WTC11 (cell line): ENCODE measurements at regions not wholly inside any gene's neighbourhood (a gene's known extent, or its start where the extent isn't known, plus 50 kb on each side); places are given as distances from the start of the nearest gene placed in this dataset.

Experiments
- ATAC-seq: fragments of 200-7000 bp; cut with Tn5 transposase; 2 replicates; pipeline ENCODE4 v1.10.0; 2021; ENCODE audit warnings: mild to moderate bottlenecking, moderate library complexity
- CTCF ChIA-PET: fragments of 300-600 bp; sonication (Branson Sonifier 250); formaldehyde crosslinking; loops from one replicate; lab custom pipeline; 2021; ENCODE audit warnings: antibody characterized with exemption; lab: Charles Lee
- POLR2A ChIA-PET: fragments of 350-600 bp; sonication (Branson Sonifier 250); formaldehyde crosslinking; loops from one replicate; lab custom pipeline; 2021; ENCODE audit warnings: antibody characterized with exemption; lab: Charles Lee
- DNase-seq: peaks from one replicate; pipeline ENCODE4 v3.0.0; 2021; ENCODE audit warnings: low spot score
- H3K27ac Mint-ChIP-seq: 2 replicates; pipeline ENCODE4 v1.8.0; 2021; ENCODE audit warnings: mixed read lengths
- H3K27me3 Mint-ChIP-seq: 2 replicates; pipeline ENCODE4 v1.8.0; 2021; ENCODE audit warnings: low read depth, mild to moderate bottlenecking, moderate library complexity, mixed read lengths
- H3K36me3 Mint-ChIP-seq: 2 replicates; pipeline ENCODE4 v1.8.0; 2021; ENCODE audit warnings: mixed read lengths
- H3K4me1 Mint-ChIP-seq: 2 replicates; pipeline ENCODE4 v1.8.0; 2022; ENCODE audit warnings: mixed read lengths
- H3K4me3 Mint-ChIP-seq: 2 replicates; pipeline ENCODE4 v1.8.0; 2021; ENCODE audit warnings: mild to moderate bottlenecking, moderate library complexity, mixed read lengths
- H3K9me3 Mint-ChIP-seq: 2 replicates; pipeline ENCODE4 v1.8.0; 2021; ENCODE audit warnings: mixed read lengths
- AFF4 ChIP-seq: sonication (generic); formaldehyde crosslinking; IDR thresholded peaks from 2 replicates; pipeline ENCODE4 v1.8.1; 2023; ENCODE audit warnings: mild to moderate bottlenecking, missing genetic modification reagents, borderline replicate concordance
- ATF1 ChIP-seq: sonication (generic); formaldehyde crosslinking; IDR thresholded peaks from 2 replicates; pipeline ENCODE4 v1.8.1; 2023; ENCODE audit warnings: mild to moderate bottlenecking, moderate library complexity, missing genetic modification reagents
- CREB1 ChIP-seq: sonication (generic); formaldehyde crosslinking; IDR thresholded peaks from 2 replicates; pipeline ENCODE4 v1.8.0; 2023; ENCODE audit warnings: mild to moderate bottlenecking, missing genetic modification reagents
- CREM ChIP-seq: sonication (generic); formaldehyde crosslinking; IDR thresholded peaks from 2 replicates; pipeline ENCODE4 v1.8.1; 2022; ENCODE audit warnings: mild to moderate bottlenecking, missing genetic modification reagents, moderate library complexity
- ETV6 ChIP-seq: sonication (generic); formaldehyde crosslinking; IDR thresholded peaks from 2 replicates; pipeline ENCODE4 v1.8.1; 2022; ENCODE audit warnings: mild to moderate bottlenecking, missing genetic modification reagents
- IRF2 ChIP-seq: sonication (generic); formaldehyde crosslinking; IDR thresholded peaks from 2 replicates; pipeline ENCODE4 v1.8.0; 2022; ENCODE audit warnings: low read depth, missing genetic modification reagents, borderline replicate concordance
- JUN ChIP-seq: sonication (generic); formaldehyde crosslinking; IDR thresholded peaks from 2 replicates; pipeline ENCODE4 v1.8.0; 2023; ENCODE audit warnings: mild to moderate bottlenecking, missing genetic modification reagents
- MXD4 ChIP-seq: fragments of 250-450 bp; sonication (Bioruptor Pico); IDR thresholded peaks from 2 replicates; pipeline ENCODE4 v1.8.0; 2021; ENCODE audit warnings: mild to moderate bottlenecking, moderate library complexity, borderline replicate concordance
- NR1H2 ChIP-seq: sonication (generic); formaldehyde crosslinking; IDR thresholded peaks from 2 replicates; pipeline ENCODE4 v1.9.0; 2021; ENCODE audit warnings: mild to moderate bottlenecking, moderate library complexity, missing genetic modification reagents
- PREB ChIP-seq: sonication (generic); formaldehyde crosslinking; IDR thresholded peaks from 2 replicates; pipeline ENCODE4 v1.8.1; 2022; ENCODE audit warnings: mild to moderate bottlenecking, missing genetic modification reagents, moderate library complexity, borderline replicate concordance
- PRRX2 ChIP-seq: fragments of 250-450 bp; sonication (Bioruptor Pico); IDR thresholded peaks from 2 replicates; pipeline ENCODE4 v1.8.0; 2021; ENCODE audit warnings: mild to moderate bottlenecking
- SMAD4 ChIP-seq: sonication (generic); formaldehyde crosslinking; IDR thresholded peaks from 2 replicates; pipeline ENCODE4 v1.8.0; 2022; ENCODE audit warnings: mild to moderate bottlenecking, missing genetic modification reagents
- TCF7 ChIP-seq: sonication (generic); formaldehyde crosslinking; IDR thresholded peaks from 2 replicates; pipeline ENCODE4 v1.8.0; 2022; ENCODE audit warnings: mild to moderate bottlenecking, low read depth, missing genetic modification reagents, moderate library complexity
- TEAD1 ChIP-seq: sonication (generic); formaldehyde crosslinking; IDR thresholded peaks from 2 replicates; pipeline ENCODE4 v1.8.0; 2022; ENCODE audit warnings: mild to moderate bottlenecking, missing genetic modification reagents
- USF2 ChIP-seq: sonication (generic); formaldehyde crosslinking; IDR thresholded peaks from 2 replicates; pipeline ENCODE4 v1.8.1; 2023; ENCODE audit warnings: mild to moderate bottlenecking, missing genetic modification reagents, moderate library complexity
- ZBTB43 ChIP-seq: sonication (generic); formaldehyde crosslinking; IDR thresholded peaks from 2 replicates; pipeline ENCODE4 v1.8.1; 2023; ENCODE audit warnings: mild to moderate bottlenecking, missing genetic modification reagents
- ZNF138 ChIP-seq: sonication (generic); formaldehyde crosslinking; conservative IDR thresholded peaks from 2 replicates; pipeline ENCODE4 v1.8.1; 2022; ENCODE audit warnings: mild to moderate bottlenecking, moderate library complexity, missing genetic modification reagents
- ZNF219 ChIP-seq: sonication (generic); formaldehyde crosslinking; IDR thresholded peaks from 2 replicates; pipeline ENCODE4 v1.8.0; 2023; ENCODE audit warnings: missing genetic modification reagents, mild to moderate bottlenecking, borderline replicate concordance
- ZNF232 ChIP-seq: sonication (generic); formaldehyde crosslinking; IDR thresholded peaks from 2 replicates; pipeline ENCODE4 v1.8.0; 2022; ENCODE audit warnings: mild to moderate bottlenecking, missing genetic modification reagents
- ZNF263 ChIP-seq: sonication (generic); formaldehyde crosslinking; IDR thresholded peaks from 2 replicates; pipeline ENCODE4 v1.8.1; 2022; ENCODE audit warnings: low read depth, mild to moderate bottlenecking, moderate library complexity, missing genetic modification reagents
- ZNF317 ChIP-seq: sonication (generic); formaldehyde crosslinking; IDR thresholded peaks from 2 replicates; pipeline ENCODE4 v1.8.1; 2023; ENCODE audit warnings: low read depth, mild to moderate bottlenecking, moderate library complexity, missing genetic modification reagents, borderline replicate concordance
- ZNF512 ChIP-seq: sonication (generic); formaldehyde crosslinking; IDR thresholded peaks from 2 replicates; pipeline ENCODE4 v1.8.1; 2022; ENCODE audit warnings: missing genetic modification reagents, borderline replicate concordance
- TF ChIP-seq, protein P1 (sequence below): sonication (generic); formaldehyde crosslinking; IDR thresholded peaks from 2 replicates; pipeline ENCODE4 v1.8.0; 2022; ENCODE audit warnings: mild to moderate bottlenecking, missing genetic modification reagents
- TF ChIP-seq, protein P2 (sequence below): sonication (generic); formaldehyde crosslinking; conservative IDR thresholded peaks from 2 replicates; pipeline ENCODE4 v1.8.1; 2022; ENCODE audit warnings: mild to moderate bottlenecking, missing genetic modification reagents

- POLR2A ChIA-PET = no interaction called here
- ATAC-seq = no peak
- no peak overlapping the region for H3K4me3 Mint-ChIP-seq
These were observed 227.2 kb upstream of the SPHKAP start for GRCh38 chr2:228408529-228409227.

GRCh38 chr2:228407821-228408220, 226.3 kb upstream of the SPHKAP start:
- Mint-ChIP-seq H3K4me1 (no peaks in the 10 kb centered on the region), H3K27ac (no peak overlapping the region), H3K9me3 (no peaks in the 10 kb centered on the region; the same call in 1 of the 2 replicates), H3K27me3 (no peaks in the 10 kb centered on the region), H3K36me3 (no peaks in the 10 kb centered on the region), H3K4me3 (no peak overlapping the region)
- POLR2A ChIA-PET = no interaction called here
- CTCF ChIA-PET = no interaction called here
- no peak for ATAC-seq
- DNase-seq = no peak
- TF ChIP-seq ATF1 (CRISPR knock-in tag) (no peak), PREB (CRISPR knock-in tag) (no peak), NR1H2 (CRISPR knock-in tag) (no peak), SMAD4 (CRISPR knock-in tag) (no peak), ZBTB43 (CRISPR knock-in tag) (no peak)
- TF ChIP-seq, protein P1, sequence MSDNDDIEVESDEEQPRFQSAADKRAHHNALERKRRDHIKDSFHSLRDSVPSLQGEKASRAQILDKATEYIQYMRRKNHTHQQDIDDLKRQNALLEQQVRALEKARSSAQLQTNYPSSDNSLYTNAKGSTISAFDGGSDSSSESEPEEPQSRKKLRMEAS (CRISPR knock-in tag) = no peak

More at GRCh38 chr2:228408529-228409227, 227.2 kb upstream of the SPHKAP start:
- DNase-seq = no peak
- CTCF ChIA-PET = no interaction called here
- Mint-ChIP-seq H3K9me3 (no peaks in the 10 kb centered on the region; the same call in 1 of the 2 replicates), H3K36me3 (no peaks in the 10 kb centered on the region), H3K27ac (no peak overlapping the region), H3K4me1 (no peaks in the 10 kb centered on the region), H3K27me3 (no peaks in the 10 kb centered on the region)
- no peak for TF ChIP-seq TCF7 (CRISPR knock-in tag)
- no peak for TF ChIP-seq ZNF317
- TF ChIP-seq ETV6 (CRISPR knock-in tag) = no peak
- no peak for TF ChIP-seq PRRX2 (CRISPR knock-in tag)
- no peak for TF ChIP-seq TEAD1 (CRISPR knock-in tag)
- TF ChIP-seq MXD4 (CRISPR knock-in tag) = no peak
- TF ChIP-seq SMAD4 (CRISPR knock-in tag) = no peak
- no peak for TF ChIP-seq CREB1
- TF ChIP-seq AFF4 (CRISPR knock-in tag) = no peak
- no peak for TF ChIP-seq ZNF138
- TF ChIP-seq ZNF219 = no peak
- TF ChIP-seq CREM (CRISPR knock-in tag) = no peak
- no peak for TF ChIP-seq ZNF512 (CRISPR knock-in tag)
- no peak for TF ChIP-seq JUN (CRISPR knock-in tag)
- no peak for TF ChIP-seq IRF2 (CRISPR knock-in tag)
- TF ChIP-seq ZNF263 (CRISPR knock-in tag) = no peak
- TF ChIP-seq, protein P2, sequence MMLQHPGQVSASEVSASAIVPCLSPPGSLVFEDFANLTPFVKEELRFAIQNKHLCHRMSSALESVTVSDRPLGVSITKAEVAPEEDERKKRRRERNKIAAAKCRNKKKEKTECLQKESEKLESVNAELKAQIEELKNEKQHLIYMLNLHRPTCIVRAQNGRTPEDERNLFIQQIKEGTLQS (CRISPR knock-in tag) = no peak
- no peak for TF ChIP-seq USF2
- no peak for TF ChIP-seq ZNF232
